Ascending aorta (tissue), 2 donors: ENCODE measurements at regions not wholly inside any gene's neighbourhood (a gene's known extent, or its start where the extent isn't known, plus 50 kb on each side); places are given as distances from the start of the nearest gene placed in this dataset.

Experiments
- DNase-seq, 2 donors: peaks; one replicate each; pipeline ENCODE4 v3.0.0-alpha.2; 2019; ENCODE audit warnings: low spot score in 2 of 2
- H3K27ac ChIP-seq, 2 donors: fragments of 200-600 bp; sonication (generic); one replicate each; pipeline ENCODE4 v1.5.1; 2016 to 2017; ENCODE audit warnings: mild to moderate bottlenecking in 1 of 2
- H3K27me3 ChIP-seq: fragments of 200-600 bp; sonication (generic); one replicate; pipeline ENCODE4 v1.5.1; 2017
- H3K36me3 ChIP-seq, 2 donors: fragments of 200-600 bp; sonication (generic); one replicate each; pipeline ENCODE4 v1.5.1; 2016
- H3K4me1 ChIP-seq, 2 donors: fragments of 200-600 bp; sonication (generic); one replicate each; pipeline ENCODE4 v1.5.1; 2016 to 2017; ENCODE audit warnings: mild to moderate bottlenecking in 1 of 2
- H3K4me3 ChIP-seq, 2 donors: fragments of 200-600 bp; sonication (generic); one replicate each; pipeline ENCODE4 v1.5.1; 2016 to 2017; ENCODE audit warnings: mild to moderate bottlenecking in 1 of 2
- H3K9me3 ChIP-seq, 2 donors: fragments of 200-600 bp; sonication (generic); one replicate each; pipeline ENCODE4 v1.5.1; 2016
- intact Hi-C: fragments of 100-400 bp; cut with DNase I; formaldehyde crosslinking; loops from one replicate; pipeline ENCODE4 v1.15.1; 2023
- TF ChIP-seq, protein P1 (sequence below), 3 experiments: fragments of 200-600 bp in 2 of 3; fragments of 450-650 bp in 1 of 3; sonication (generic) in 2 of 3; IDR thresholded peaks; one replicate each; pipeline ENCODE4 v1.5.1; 2016 to 2019; ENCODE audit warnings: antibody characterized with exemption in 3 of 3, mild to moderate bottlenecking in 1 of 3, moderate library complexity in 1 of 3

DNA sequence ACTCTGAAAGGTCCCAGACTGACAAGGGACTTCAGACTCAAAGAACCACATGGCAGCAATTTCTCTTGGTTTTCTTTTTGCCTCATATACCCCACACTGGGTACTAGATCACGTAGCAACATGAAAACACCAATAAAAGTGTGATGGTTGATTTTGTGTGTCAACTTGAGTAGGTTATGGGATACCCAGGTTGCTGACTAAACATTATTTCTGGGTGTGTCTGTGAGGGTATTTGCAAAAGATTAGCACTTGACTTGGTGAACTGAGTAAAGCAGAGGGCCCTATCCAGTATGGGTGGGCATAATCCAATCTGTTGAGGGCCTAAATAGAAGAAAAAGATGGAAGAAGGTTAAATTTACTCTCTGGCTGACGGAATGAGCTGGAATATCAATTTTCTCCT lies 53.8 kb upstream of the ZNF618 start:
- TF ChIP-seq, protein P1, sequence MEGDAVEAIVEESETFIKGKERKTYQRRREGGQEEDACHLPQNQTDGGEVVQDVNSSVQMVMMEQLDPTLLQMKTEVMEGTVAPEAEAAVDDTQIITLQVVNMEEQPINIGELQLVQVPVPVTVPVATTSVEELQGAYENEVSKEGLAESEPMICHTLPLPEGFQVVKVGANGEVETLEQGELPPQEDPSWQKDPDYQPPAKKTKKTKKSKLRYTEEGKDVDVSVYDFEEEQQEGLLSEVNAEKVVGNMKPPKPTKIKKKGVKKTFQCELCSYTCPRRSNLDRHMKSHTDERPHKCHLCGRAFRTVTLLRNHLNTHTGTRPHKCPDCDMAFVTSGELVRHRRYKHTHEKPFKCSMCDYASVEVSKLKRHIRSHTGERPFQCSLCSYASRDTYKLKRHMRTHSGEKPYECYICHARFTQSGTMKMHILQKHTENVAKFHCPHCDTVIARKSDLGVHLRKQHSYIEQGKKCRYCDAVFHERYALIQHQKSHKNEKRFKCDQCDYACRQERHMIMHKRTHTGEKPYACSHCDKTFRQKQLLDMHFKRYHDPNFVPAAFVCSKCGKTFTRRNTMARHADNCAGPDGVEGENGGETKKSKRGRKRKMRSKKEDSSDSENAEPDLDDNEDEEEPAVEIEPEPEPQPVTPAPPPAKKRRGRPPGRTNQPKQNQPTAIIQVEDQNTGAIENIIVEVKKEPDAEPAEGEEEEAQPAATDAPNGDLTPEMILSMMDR (IDR thresholded peaks at IDR 0.05): no peak
- intact Hi-C loops: no loop called here
- Histone ChIP-seq H3K9me3 (peaks cover 0 to 23% of the 10 kb centered on the region in 2 donors), H3K27me3 (no peaks in the 10 kb centered on the region), H3K36me3 (no peaks in the 10 kb centered on the region), H3K4me3 (no peak overlapping the region), H3K27ac (no peak overlapping the region), H3K4me1 (no peaks in the 10 kb centered on the region)
- no peak for DNase-seq

DNA sequence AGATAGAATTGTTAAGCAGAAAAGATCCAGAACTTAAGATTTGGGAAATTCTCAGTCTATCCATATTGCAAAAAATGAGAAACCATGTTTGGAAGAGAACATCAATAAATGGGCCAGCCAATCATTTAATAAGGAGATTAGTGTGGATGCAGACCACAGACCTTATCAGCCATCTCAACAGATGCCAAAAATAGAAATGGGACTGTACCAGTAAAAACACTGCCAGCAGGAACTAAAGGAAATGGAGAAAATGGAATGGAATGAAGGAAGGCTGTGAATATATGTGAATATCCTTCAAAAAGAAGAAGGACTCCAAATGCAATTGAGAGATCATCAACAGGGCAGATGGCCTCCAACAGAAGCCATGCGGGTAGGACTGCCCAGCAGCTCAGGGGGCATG lies 52.7 kb upstream of the ZNF618 start:
- no peaks in the 10 kb centered on the region for H3K27me3 ChIP-seq
- TF ChIP-seq, protein P1 (IDR thresholded peaks at IDR 0.05): no peak
- H3K4me3 ChIP-seq: no peak overlapping the region
- H3K36me3 ChIP-seq: no peaks in the 10 kb centered on the region
- no peaks in the 10 kb centered on the region for H3K4me1 ChIP-seq
- peaks cover 0 to 23% of the 10 kb centered on the region in 2 donors for H3K9me3 ChIP-seq
- no peak for DNase-seq
- H3K27ac ChIP-seq: no peak overlapping the region
- intact Hi-C loops: no loop called here
